GM12864 (cell line): ENCODE measurements at regions not wholly inside any gene's neighbourhood (a gene's known extent, or its start where the extent isn't known, plus 50 kb on each side); places are given as distances from the start of the nearest gene placed in this dataset.

Experiments
- DNase-seq: peaks from one replicate; pipeline ENCODE4 v3.0.0-alpha.2; 2011; ENCODE audit warnings: low read depth
- H3K4me3 ChIP-seq: 2 replicates; pipeline ENCODE4 v1.5.1; 2011; ENCODE audit warnings: mild to moderate bottlenecking, low read depth, low read length, control low read depth
- CTCF ChIP-seq: IDR thresholded peaks from 2 replicates; pipeline ENCODE4 v1.5.1; 2011; ENCODE audit warnings: low read depth, mild to moderate bottlenecking, moderate library complexity, low read length, control low read depth, inconsistent platforms; ENCODE audit errors: missing control alignments

- no peak for TF ChIP-seq CTCF
- no peak overlapping the region for H3K4me3 ChIP-seq
- no peak for DNase-seq
Observed at GRCh38 chr2:156004459-156004858, 328.1 kb downstream of the NR4A2 start.

GRCh38 chr2:156003780-156004179, 328.7 kb downstream of the NR4A2 start:
- DNase-seq: no peak
- no peak overlapping the region for H3K4me3 ChIP-seq
- TF ChIP-seq CTCF: no peak

GRCh38 chr2:156001851-156002250, 330.7 kb downstream of the NR4A2 start:
- H3K4me3 ChIP-seq: no peak overlapping the region
- DNase-seq: no peak
- TF ChIP-seq CTCF: no peak

- no peak for DNase-seq
- no peak for TF ChIP-seq CTCF
Observed at GRCh38 chr2:155997538-155997937, 335.0 kb downstream of the NR4A2 start.

GRCh38 chr2:155994315-155994714, 338.2 kb downstream of the NR4A2 start:
- no peak overlapping the region for H3K4me3 ChIP-seq
- DNase-seq: no peak
- TF ChIP-seq CTCF: no peak

More at GRCh38 chr2:155997538-155997937, 335.0 kb downstream of the NR4A2 start:
- H3K4me3 ChIP-seq: no peak overlapping the region

GRCh38 chr2:155983845-155984244, 348.7 kb downstream of the NR4A2 start:
- TF ChIP-seq CTCF: no peak
- no peak for DNase-seq
- no peak overlapping the region for H3K4me3 ChIP-seq

- no peak for DNase-seq
- TF ChIP-seq CTCF: no peak
- H3K4me3 ChIP-seq: no peak overlapping the region
Observed at GRCh38 chr2:155982135-155982534, 350.4 kb downstream of the NR4A2 start.
